ENCODE measurements at regions not wholly inside any gene's neighbourhood (a gene's known extent, or its start where the extent isn't known, plus 50 kb on each side); places are given as distances from the start of the nearest gene placed in this dataset.
"Not testable (repeated sequence)": the region's sequence is repeated elsewhere in the genome, so short reads cannot be mapped to it uniquely, and the experiment has no call there.

GRCh38 chr21:43284238-43284637, 115.4 kb downstream of the CRYAA start:
- no peak overlapping the region for H3K4me3 Mint-ChIP-seq
- no peaks in the 10 kb centered on the region for H3K9me3 Mint-ChIP-seq
- peaks cover 14% of the 10 kb centered on the region for H3K4me1 Mint-ChIP-seq

DNA sequence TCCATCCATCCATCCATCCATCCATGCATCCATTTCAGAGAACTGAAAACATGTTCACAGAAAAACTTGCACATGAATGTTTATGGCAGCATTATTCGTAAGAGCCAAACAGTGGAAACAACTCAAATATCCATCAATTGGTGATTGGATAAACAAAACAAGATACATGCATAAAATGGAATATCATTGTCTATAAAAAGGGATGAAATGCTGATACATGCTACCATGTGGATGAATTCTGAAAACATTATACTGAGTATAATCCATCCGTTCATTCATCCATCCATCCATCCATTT, 115.1 kb downstream of the CRYAA start:
- peaks cover 14% of the 10 kb centered on the region for H3K4me1 Mint-ChIP-seq
- H3K9me3 Mint-ChIP-seq; H3K27me3 Mint-ChIP-seq (ENCODE audit: low read depth); H3K27ac Mint-ChIP-seq (ENCODE audit: unreplicated experiment); H3K36me3 Mint-ChIP-seq (ENCODE audit: low read depth); H3K4me3 Mint-ChIP-seq; DNase-seq (ENCODE audit: low read depth, low spot score): not testable (repeated sequence)

More at GRCh38 chr21:43284238-43284637, 115.4 kb downstream of the CRYAA start:
- H3K27ac Mint-ChIP-seq (ENCODE audit: unreplicated experiment): no peak overlapping the region
- H3K27me3 Mint-ChIP-seq (ENCODE audit: low read depth): peaks cover under 1% of the 10 kb centered on the region
- no peak for TF ChIP-seq CTCF (conservative IDR thresholded peaks at IDR 0.05)
- no peaks in the 10 kb centered on the region for H3K36me3 Mint-ChIP-seq (ENCODE audit: low read depth)
- DNase-seq (ENCODE audit: low read depth, low spot score): no peak

GRCh38 chr21:43283136-43283924, 114.5 kb downstream of the CRYAA start:
- Mint-ChIP-seq H3K27ac (ENCODE audit: unreplicated experiment) (no peak overlapping the region), H3K4me3 (no peak overlapping the region), H3K36me3 (ENCODE audit: low read depth) (no peaks in the 10 kb centered on the region), H3K27me3 (ENCODE audit: low read depth) (peaks cover 3% of the 10 kb centered on the region), H3K4me1 (peaks cover 12% of the 10 kb centered on the region), H3K9me3 (no peaks in the 10 kb centered on the region)
- no peak for DNase-seq (ENCODE audit: low read depth, low spot score)
- no peak for TF ChIP-seq CTCF (conservative IDR thresholded peaks at IDR 0.05)

GRCh38 chr21:43282358-43283120, 113.7 kb downstream of the CRYAA start:
- H3K36me3 Mint-ChIP-seq (ENCODE audit: low read depth): no peaks in the 10 kb centered on the region
- no peak for TF ChIP-seq CTCF (conservative IDR thresholded peaks at IDR 0.05)
- H3K4me1 Mint-ChIP-seq: peaks cover 12% of the 10 kb centered on the region
- no peak overlapping the region for H3K4me3 Mint-ChIP-seq
- no peak overlapping the region for H3K27ac Mint-ChIP-seq (ENCODE audit: unreplicated experiment)
- no peaks in the 10 kb centered on the region for H3K9me3 Mint-ChIP-seq
- H3K27me3 Mint-ChIP-seq (ENCODE audit: low read depth): peaks cover 9% of the 10 kb centered on the region
- DNase-seq (ENCODE audit: low read depth, low spot score): no peak

DNA sequence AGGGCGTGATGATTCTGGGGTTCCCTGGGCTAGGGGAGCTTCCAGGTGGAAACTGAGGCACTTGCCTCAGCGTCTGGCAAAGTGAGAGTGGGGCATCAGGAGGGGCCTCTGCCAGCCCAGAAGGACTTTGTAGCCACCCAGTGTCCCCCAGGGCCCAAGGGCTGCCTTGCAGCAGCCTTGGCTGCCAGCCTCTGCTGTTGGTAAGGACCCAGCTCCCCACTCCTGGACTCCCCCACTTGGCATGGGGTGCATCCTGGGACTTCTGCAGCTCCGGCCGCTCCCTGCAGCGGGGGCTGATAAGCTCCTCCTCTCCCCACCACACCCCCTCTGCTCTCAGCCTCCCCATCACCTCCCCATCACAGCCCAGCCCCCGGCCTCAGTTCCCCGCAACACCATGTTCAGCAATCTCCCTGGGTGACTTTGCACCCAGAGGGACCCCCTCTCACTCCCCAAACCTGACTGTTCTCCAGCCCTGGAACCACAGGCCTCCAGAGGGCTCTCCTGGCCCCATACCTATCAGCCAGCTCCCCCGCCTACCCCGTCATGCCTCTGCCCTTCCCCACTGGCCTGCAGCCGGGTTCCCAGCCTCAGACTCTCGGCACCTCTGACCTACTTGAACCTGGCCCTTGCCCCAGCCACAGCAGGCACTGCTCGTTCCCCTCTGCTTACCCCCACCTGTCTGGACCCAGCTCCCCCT, 113.0 kb downstream of the CRYAA start:
- H3K36me3 Mint-ChIP-seq (ENCODE audit: low read depth): no peaks in the 10 kb centered on the region
- H3K4me3 Mint-ChIP-seq: no peak overlapping the region
- DNase-seq (ENCODE audit: low read depth, low spot score): no peak
- H3K4me1 Mint-ChIP-seq: peaks cover 6% of the 10 kb centered on the region
- H3K27me3 Mint-ChIP-seq (ENCODE audit: low read depth): peaks cover 11% of the 10 kb centered on the region
- no peaks in the 10 kb centered on the region for H3K9me3 Mint-ChIP-seq
- no peak overlapping the region for H3K27ac Mint-ChIP-seq (ENCODE audit: unreplicated experiment)
- no peak for TF ChIP-seq CTCF (conservative IDR thresholded peaks at IDR 0.05)

Measured in neural crest cell (in vitro differentiated cells).